ENCODE measurements at regions not wholly inside any gene's neighbourhood (a gene's known extent, or its start where the extent isn't known, plus 50 kb on each side); places are given as distances from the start of the nearest gene placed in this dataset.

DNA sequence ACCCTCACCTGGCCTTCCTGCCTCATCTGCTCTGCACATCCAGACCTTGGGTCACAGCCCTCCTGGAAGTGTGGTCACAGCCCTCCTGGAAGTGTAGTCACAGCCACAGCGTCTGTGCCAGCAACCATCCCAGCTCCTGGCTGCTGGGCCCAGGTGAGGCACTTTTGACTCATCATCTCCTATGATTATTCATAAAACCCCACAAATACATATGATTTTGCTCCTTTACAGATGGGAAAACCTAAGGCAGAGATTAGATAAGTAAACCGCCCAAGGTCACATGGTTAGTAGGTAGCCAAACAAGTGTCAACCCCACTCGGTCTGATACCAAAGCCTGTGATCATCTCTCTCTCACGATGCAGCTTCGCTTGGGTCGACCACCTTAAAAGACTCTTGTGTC is 94.3 kb downstream of the PRLHR start:
- H3K9me3 ChIP-seq, result no peaks in the 10 kb centered on the region
- no peak overlapping the region for H3K4me3 ChIP-seq
- intact Hi-C loops (cut with DNase I; ENCODE audit: low total_unique reads), result no loop called here
- TF ChIP-seq, protein P1, sequence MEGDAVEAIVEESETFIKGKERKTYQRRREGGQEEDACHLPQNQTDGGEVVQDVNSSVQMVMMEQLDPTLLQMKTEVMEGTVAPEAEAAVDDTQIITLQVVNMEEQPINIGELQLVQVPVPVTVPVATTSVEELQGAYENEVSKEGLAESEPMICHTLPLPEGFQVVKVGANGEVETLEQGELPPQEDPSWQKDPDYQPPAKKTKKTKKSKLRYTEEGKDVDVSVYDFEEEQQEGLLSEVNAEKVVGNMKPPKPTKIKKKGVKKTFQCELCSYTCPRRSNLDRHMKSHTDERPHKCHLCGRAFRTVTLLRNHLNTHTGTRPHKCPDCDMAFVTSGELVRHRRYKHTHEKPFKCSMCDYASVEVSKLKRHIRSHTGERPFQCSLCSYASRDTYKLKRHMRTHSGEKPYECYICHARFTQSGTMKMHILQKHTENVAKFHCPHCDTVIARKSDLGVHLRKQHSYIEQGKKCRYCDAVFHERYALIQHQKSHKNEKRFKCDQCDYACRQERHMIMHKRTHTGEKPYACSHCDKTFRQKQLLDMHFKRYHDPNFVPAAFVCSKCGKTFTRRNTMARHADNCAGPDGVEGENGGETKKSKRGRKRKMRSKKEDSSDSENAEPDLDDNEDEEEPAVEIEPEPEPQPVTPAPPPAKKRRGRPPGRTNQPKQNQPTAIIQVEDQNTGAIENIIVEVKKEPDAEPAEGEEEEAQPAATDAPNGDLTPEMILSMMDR (IDR thresholded peaks at IDR 0.05), result no peak
- peaks cover 0 to 3% of the 10 kb centered on the region in 2 donors for H3K27me3 ChIP-seq
- no peaks in the 10 kb centered on the region for H3K36me3 ChIP-seq
- no peak overlapping the region for H3K27ac ChIP-seq
- DNase-seq, result no peak
- H3K4me1 ChIP-seq, result no peaks in the 10 kb centered on the region

DNA sequence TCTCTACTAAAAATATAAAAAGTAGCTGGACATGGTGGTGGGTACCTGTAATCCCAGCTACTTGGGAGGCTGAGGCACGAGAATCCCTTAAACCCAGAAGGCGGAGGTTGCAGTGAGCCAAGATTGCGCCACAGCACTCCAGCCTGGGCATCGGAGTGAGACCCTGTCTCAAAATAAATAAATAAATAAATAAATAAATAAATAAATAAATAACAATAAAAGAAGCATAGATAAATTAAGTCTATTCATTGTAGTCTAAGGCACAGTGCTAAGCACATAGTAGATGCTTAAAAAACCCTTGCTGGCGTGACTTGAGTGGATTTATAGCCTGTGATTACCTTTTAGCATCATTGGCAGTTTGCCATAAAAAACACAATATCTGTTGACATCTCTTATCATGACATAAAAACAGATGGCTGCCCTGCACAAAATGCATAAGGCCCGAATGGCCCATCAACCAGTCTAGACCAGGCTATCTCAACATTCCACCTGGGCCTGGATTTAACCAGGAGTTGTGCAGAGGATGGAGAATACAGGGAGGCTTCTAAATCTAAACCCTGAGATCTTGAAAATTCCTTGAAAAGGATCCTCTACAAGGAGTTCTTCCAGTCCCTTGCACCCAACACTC is 94.9 kb downstream of the PRLHR start:
- TF ChIP-seq, protein P1 (IDR thresholded peaks at IDR 0.05), result no peak
- no peak overlapping the region for H3K4me3 ChIP-seq
- no peak for DNase-seq
- intact Hi-C loops (cut with DNase I; ENCODE audit: low total_unique reads), result no loop called here
- no peaks in the 10 kb centered on the region for H3K36me3 ChIP-seq
- H3K27ac ChIP-seq, result no peak overlapping the region
- H3K27me3 ChIP-seq, result peaks cover 0 to 3% of the 10 kb centered on the region in 2 donors
- no peaks in the 10 kb centered on the region for H3K4me1 ChIP-seq
- no peaks in the 10 kb centered on the region for H3K9me3 ChIP-seq

DNA sequence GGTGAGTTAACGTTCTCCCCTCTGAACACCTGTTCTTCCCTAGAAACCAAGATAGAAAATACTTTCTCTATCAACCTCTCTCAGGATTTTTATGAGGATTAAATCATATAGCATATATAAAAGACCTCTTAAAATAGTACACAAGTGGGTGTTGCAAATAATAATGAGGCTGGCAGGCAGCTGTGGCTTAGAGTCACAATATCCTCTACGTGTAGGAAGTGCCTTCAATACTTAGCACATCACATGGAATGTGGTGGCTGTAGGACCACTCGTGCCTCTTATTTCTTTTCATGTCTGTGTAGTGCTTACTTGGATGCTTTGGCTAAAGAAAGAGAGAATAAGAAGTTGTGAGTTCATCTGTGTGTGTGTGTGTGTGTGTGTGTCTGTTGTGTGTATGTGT is 96.3 kb downstream of the PRLHR start:
- DNase-seq, result no peak
- Histone ChIP-seq H3K27me3 (peaks cover 0 to 3% of the 10 kb centered on the region in 2 donors), H3K9me3 (no peaks in the 10 kb centered on the region), H3K4me1 (no peaks in the 10 kb centered on the region), H3K27ac (no peak overlapping the region), H3K4me3 (no peak overlapping the region), H3K36me3 (no peaks in the 10 kb centered on the region)
- intact Hi-C loops (cut with DNase I; ENCODE audit: low total_unique reads), result no loop called here
- TF ChIP-seq, protein P1 (IDR thresholded peaks at IDR 0.05), result no peak

DNA sequence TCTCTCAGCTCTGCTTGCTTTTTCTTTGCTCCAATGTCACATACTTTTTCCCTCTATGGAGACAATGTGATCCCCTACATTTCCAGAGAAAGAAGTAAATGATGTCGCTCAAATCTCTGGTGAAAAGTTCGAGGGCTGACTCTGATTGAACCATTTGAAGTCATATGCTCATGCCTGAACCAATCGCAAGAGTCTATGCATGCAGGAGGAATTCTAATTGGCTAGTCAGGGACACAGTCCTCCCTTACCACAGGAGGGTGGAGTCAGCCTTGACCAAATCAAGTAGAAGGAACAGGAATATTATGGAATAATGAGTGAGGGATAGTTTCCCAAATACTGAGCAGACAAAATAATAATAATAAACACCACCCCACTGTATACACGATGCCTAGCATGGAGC is 96.8 kb downstream of the PRLHR start:
- Histone ChIP-seq H3K9me3 (no peaks in the 10 kb centered on the region), H3K4me1 (no peaks in the 10 kb centered on the region), H3K36me3 (no peaks in the 10 kb centered on the region), H3K4me3 (no peak overlapping the region), H3K27ac (no peak overlapping the region), H3K27me3 (peaks cover 0 to 3% of the 10 kb centered on the region in 2 donors)
- DNase-seq, result no peak
- intact Hi-C loops (cut with DNase I; ENCODE audit: low total_unique reads), result no loop called here
- TF ChIP-seq, protein P1 (IDR thresholded peaks at IDR 0.05), result no peak

DNA sequence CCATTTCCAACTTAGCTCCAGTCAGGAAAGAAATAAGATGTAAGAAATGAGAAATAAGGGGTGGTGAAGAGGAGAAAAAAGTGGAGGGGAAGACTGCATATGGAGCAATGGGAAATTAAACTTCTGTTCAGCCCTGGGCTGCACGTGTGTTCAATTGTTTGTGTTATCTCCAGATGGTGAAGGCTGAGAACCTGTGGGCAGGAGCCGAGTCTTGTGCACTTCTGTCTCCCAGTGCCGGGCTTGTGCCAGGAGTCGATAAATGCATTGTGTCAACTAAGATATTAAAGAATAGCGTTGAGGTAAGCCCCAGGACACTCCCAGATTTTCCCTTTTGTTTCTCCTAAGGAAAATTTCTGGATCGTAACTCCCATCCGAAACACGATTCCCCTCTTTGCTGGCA is 98.2 kb downstream of the PRLHR start:
- no peaks in the 10 kb centered on the region for H3K36me3 ChIP-seq
- intact Hi-C loops (cut with DNase I; ENCODE audit: low total_unique reads), result no loop called here
- TF ChIP-seq, protein P1 (IDR thresholded peaks at IDR 0.05), result no peak
- H3K4me1 ChIP-seq, result no peaks in the 10 kb centered on the region
- H3K4me3 ChIP-seq, result no peak overlapping the region
- H3K27ac ChIP-seq, result no peak overlapping the region
- no peaks in the 10 kb centered on the region for H3K9me3 ChIP-seq
- no peak for DNase-seq
- peaks cover 0 to 3% of the 10 kb centered on the region in 2 donors for H3K27me3 ChIP-seq

DNA sequence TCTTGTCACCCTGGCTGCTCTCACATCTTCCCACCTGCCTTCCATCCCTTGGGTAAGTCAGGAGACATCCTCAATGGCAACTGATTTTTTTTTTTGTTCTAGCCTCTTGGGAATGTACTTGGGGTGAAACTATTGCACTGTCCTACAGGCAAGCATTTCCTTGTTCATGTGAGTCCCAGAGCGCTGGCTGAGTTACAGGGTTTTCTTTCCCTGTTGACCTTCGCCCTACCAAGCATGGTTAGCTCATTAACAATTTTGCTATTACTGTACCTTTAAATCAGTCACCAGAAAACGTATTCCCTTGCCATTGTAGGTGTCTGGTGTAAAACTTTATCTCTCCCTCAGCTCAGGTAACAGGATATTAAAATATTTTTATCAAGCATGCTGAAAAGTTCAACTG is 98.9 kb downstream of the PRLHR start:
- H3K9me3 ChIP-seq, result no peaks in the 10 kb centered on the region
- no peak overlapping the region for H3K27ac ChIP-seq
- DNase-seq, result no peak
- H3K36me3 ChIP-seq, result no peaks in the 10 kb centered on the region
- TF ChIP-seq, protein P1 (IDR thresholded peaks at IDR 0.05), result no peak
- intact Hi-C loops (cut with DNase I; ENCODE audit: low total_unique reads), result no loop called here
- H3K4me1 ChIP-seq, result no peaks in the 10 kb centered on the region
- peaks cover 0 to 3% of the 10 kb centered on the region in 2 donors for H3K27me3 ChIP-seq
- H3K4me3 ChIP-seq, result no peak overlapping the region

All from tibial artery (tissue), 4 donors.